GM20000 (cell line): ENCODE measurements at regions not wholly inside any gene's neighbourhood (a gene's known extent, or its start where the extent isn't known, plus 50 kb on each side); places are given as distances from the start of the nearest gene placed in this dataset.
"Not testable (repeated sequence)": the region's sequence is repeated elsewhere in the genome, so short reads cannot be mapped to it uniquely, and the experiment has no call there.

Source experiments
- DNase-seq: peaks from one replicate; pipeline ENCODE4 v3.0.0; 2012; ENCODE audit warnings: low spot score
- TF ChIP-seq, protein P1 (sequence below): IDR thresholded peaks from 2 replicates; pipeline ENCODE4 v1.5.1; 2012; ENCODE audit warnings: mild to moderate bottlenecking, control low read depth; ENCODE audit errors: extremely low read depth, missing control alignments

DNA sequence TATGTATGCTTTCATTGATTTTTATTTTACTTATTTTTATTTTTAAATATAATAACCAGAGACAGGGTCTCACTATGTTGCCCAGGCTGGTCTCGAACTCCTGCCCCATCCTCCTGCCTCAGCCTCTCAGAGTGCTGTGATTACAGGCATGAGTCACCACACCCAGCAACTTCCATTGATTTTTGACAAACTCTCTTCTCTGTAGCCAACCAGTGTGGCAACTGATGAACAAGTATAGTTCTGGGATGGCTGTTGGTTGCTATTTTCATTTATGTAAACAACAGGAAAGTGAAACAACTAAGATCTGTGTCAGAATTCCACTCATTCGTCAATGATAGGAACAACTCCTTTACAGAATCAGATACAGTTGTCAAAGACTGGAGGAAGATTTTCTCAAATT, 356.7 kb upstream of the JARID2 start:
- TF ChIP-seq, protein P1, sequence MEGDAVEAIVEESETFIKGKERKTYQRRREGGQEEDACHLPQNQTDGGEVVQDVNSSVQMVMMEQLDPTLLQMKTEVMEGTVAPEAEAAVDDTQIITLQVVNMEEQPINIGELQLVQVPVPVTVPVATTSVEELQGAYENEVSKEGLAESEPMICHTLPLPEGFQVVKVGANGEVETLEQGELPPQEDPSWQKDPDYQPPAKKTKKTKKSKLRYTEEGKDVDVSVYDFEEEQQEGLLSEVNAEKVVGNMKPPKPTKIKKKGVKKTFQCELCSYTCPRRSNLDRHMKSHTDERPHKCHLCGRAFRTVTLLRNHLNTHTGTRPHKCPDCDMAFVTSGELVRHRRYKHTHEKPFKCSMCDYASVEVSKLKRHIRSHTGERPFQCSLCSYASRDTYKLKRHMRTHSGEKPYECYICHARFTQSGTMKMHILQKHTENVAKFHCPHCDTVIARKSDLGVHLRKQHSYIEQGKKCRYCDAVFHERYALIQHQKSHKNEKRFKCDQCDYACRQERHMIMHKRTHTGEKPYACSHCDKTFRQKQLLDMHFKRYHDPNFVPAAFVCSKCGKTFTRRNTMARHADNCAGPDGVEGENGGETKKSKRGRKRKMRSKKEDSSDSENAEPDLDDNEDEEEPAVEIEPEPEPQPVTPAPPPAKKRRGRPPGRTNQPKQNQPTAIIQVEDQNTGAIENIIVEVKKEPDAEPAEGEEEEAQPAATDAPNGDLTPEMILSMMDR, result no peak
- no peak for DNase-seq

DNA sequence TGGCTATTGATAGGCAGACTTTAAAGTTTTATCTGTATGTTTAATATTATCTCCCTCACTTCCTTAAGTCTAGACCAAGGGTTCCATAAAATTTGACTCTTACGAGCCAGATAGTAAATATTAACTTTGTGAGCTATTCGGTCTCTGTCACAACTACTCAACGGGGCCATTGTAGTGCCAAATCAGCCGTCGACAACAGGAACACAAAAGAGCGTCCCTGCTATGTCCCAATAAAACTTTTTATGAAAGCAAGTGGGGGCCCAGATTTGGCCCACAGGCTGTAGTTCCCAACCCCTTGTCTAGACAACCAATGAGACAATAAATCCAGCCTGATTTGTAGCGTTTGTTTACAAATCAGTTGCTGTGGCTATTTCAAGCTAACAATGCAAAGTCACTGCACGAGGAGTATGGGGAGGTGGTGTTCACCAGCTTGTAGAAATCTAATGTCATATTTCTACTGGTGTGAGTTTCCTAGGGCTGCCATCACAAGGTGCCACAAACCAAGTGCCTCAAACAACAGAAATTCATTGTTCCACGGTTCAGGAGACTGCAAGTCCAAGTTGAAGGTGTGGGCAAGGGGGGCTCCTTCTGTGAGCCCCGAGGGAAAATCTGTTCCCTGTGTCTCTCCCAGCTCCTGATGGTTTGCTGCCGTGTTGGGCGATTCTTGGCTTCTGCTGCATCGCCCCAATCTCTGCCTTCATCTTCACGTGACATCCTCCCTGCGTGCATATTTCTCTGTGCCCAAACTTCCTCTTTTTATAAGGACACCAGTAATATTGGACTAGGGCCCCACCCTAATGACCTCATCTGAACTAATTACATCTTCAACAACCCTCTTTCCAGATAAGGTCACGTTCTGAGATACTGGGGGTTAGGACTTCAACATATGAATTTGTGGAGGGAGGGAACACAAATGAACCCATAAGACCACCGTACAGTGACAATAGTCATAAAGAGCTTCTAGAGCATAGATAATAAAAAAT, 356.0 kb upstream of the JARID2 start:
- no peak for DNase-seq
- TF ChIP-seq, protein P1, result no peak

DNA sequence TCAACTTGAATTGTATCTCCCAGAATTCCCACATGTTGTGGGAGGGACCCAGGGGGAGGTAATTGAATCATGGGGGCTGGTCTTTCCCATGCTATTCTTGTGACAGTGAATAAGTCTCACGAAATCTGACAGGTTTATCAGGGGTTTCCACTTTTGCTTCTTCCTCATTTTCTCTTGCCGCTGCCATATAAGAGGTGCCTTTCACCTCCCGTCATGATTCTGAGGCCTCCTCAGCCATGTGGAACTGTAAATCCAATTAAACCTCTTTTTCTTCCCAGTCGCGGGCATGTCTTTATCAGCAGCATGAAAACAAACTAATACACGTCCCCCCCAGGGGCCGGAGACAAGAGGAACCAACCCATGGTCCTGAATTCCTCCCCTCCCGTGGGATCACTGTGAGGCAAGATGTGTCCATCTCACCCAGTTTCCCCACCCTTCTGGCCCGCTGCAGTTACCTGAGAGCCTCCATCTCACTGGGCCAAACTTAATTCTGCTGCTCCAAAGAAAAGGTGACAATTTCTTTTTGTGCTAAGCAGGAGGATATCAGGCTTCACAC, 354.0 kb upstream of the JARID2 start:
- DNase-seq, result not testable (repeated sequence)

DNA sequence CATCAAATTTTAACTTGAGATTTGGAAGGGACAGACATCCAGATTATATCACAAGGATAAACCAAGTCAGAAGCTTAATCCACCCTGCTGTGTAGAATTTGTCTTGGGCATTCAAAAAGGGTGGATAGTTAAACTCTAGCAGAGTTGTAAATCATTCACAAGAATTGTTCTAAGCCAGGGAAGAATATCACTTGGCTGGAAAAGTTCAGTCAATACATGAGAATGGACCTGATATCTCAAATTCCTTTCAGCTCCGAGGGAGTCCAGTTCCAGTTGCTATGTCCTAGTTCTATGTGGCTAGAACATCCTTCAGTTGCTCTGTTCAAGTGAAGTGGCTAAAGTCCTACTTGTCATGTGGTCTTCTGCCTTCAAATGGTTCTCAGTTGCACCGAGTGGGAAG, 351.8 kb upstream of the JARID2 start:
- no peak for DNase-seq
- TF ChIP-seq, protein P1, result no peak

DNA sequence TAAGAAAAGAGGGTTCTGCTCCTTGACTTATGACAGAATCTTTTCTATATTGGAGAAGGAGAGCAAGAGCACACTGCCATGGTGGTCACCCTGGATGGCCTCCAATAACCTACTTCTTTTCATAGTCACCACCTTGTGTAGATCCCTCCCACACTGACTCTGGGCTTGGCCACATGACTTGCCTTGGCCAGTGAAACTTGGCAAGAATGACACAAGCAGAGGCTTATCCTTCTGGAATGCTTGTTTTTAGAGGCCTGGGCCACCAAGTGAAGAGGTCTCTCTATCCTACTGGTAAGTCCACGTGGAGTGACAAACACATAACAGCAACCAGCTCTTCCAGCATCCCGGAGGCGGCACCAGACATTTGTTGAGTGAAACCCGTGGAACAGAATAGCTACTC, 349.4 kb upstream of the JARID2 start:
- no peak for DNase-seq
- TF ChIP-seq, protein P1, result no peak

DNA sequence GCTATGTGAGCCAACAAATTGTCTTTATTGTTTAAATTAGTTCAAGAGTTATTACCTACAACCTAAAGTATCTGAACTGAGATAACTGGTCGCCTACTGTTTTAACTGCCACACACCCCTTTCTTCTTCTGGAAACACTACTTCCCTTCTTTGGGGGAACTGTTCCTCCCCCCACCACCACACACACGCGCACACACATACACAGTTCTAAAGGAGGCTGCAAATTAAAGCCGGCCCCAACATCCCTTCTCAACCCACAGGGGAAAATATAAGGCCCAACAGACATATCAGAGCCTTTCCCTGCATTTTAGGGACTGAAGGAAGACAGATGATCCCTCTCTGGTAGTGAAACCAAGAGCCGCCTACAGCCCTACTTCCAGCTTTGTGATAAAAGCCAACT, 348.0 kb upstream of the JARID2 start:
- TF ChIP-seq, protein P1, result no peak
- DNase-seq, result no peak

DNA sequence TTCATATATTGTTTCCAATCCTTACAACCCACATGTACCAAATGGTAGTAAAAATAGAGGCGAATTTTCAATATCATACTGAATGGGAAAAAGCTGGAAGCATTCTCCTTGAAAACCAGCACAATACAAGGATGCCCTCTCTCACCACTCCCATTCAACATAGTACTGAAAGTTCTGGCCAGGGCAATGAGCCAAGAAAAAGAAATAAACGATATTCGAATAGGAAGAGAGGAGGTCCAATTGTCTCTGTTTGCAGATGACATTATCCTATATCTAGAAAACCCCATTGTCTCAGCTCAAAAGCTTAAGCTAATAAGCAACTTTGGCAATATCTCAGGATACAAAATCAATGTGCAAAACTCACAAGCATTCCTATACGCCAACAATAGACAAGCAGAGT, 346.4 kb upstream of the JARID2 start:
- not testable (repeated sequence) for DNase-seq

DNA sequence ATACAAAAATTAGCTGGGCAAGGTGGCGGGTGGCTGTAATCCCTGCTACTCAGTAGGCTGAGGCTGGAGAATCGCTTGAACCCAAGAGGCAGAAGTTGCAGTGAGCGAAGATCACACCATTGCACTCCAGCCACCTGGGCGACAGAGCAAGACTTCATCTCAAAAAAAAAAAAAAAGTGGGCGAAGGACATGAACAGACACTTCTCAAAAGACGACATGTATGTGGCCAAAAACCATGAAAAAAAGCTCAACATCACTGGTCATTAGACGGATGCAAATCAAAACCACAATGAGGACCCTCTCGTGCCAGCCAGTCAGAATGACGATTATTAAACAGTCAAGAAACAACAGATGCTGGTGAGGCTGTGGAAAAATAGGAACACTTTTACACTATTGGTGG, 344.9 kb upstream of the JARID2 start:
- no peak for DNase-seq

More for the DNA sequence above, 344.9 kb upstream of the JARID2 start:
- TF ChIP-seq, protein P1, result no peak
